HFFc6 (cell line): ENCODE measurements at regions not wholly inside any gene's neighbourhood (a gene's known extent, or its start where the extent isn't known, plus 50 kb on each side); places are given as distances from the start of the nearest gene placed in this dataset.

Experiments
- DNase-seq: peaks from one replicate; pipeline ENCODE4 v3.0.0-alpha.2; 2018
- H3K27ac Mint-ChIP-seq: 2 replicates; pipeline ENCODE4 v1.8.0; 2020; ENCODE audit warnings: mild to moderate bottlenecking, mixed read lengths
- H3K27me3 Mint-ChIP-seq: 2 replicates; pipeline ENCODE4 v1.8.0; 2021; ENCODE audit warnings: mild to moderate bottlenecking, moderate library complexity, mixed read lengths; ENCODE audit not compliant: insufficient read depth
- H3K36me3 Mint-ChIP-seq: 2 replicates; pipeline ENCODE4 v1.8.0; 2021; ENCODE audit warnings: low read depth, mixed read lengths
- H3K4me1 Mint-ChIP-seq: 2 replicates; pipeline ENCODE4 v1.8.0; 2020; ENCODE audit warnings: low read depth, mixed read lengths
- H3K4me3 Mint-ChIP-seq: 2 replicates; pipeline ENCODE4 v1.8.0; 2020; ENCODE audit warnings: mild to moderate bottlenecking, moderate library complexity, mixed read lengths
- H3K9me3 Mint-ChIP-seq: 2 replicates; pipeline ENCODE4 v1.8.0; 2020; ENCODE audit warnings: mild to moderate bottlenecking, mixed read lengths
- CTCF ChIP-seq: fragments of 200-600 bp; sonication (generic); IDR thresholded peaks from 2 replicates; pipeline ENCODE4 v1.5.0; 2021; ENCODE audit warnings: antibody characterized with exemption, mild to moderate bottlenecking

GRCh38 chr6:11330413-11330760 lies 97.9 kb upstream of the NEDD9 start:
- TF ChIP-seq CTCF = no peak
- H3K4me3 Mint-ChIP-seq = no peak overlapping the region
- H3K27me3 Mint-ChIP-seq = no peaks in the 10 kb centered on the region
- DNase-seq = no peak
- H3K27ac Mint-ChIP-seq = no peak overlapping the region
- H3K9me3 Mint-ChIP-seq = no peaks in the 10 kb centered on the region
- H3K4me1 Mint-ChIP-seq = peaks cover 22% of the 10 kb centered on the region
- H3K36me3 Mint-ChIP-seq = no peaks in the 10 kb centered on the region

GRCh38 chr6:11329726-11330412 lies 97.4 kb upstream of the NEDD9 start:
- Mint-ChIP-seq H3K36me3 (no peaks in the 10 kb centered on the region), H3K4me3 (no peak overlapping the region), H3K4me1 (peaks cover 22% of the 10 kb centered on the region), H3K9me3 (no peaks in the 10 kb centered on the region), H3K27ac (no peak overlapping the region), H3K27me3 (no peaks in the 10 kb centered on the region)
- DNase-seq = no peak
- no peak for TF ChIP-seq CTCF

GRCh38 chr6:11328613-11329247 lies 96.3 kb upstream of the NEDD9 start:
- TF ChIP-seq CTCF = 0 out of 2 replicates have a peak, but pooled peaks have one; percentile 11
- Mint-ChIP-seq H3K9me3 (no peaks in the 10 kb centered on the region), H3K4me3 (peak overlapping the region; percentile 30), H3K4me1 (peaks cover 22% of the 10 kb centered on the region), H3K36me3 (no peaks in the 10 kb centered on the region), H3K27me3 (no peaks in the 10 kb centered on the region), H3K27ac (peak overlapping the region; percentile 85)
- DNase-seq = peak; percentile 80

GRCh38 chr6:11327961-11328360 lies 95.5 kb upstream of the NEDD9 start:
- Mint-ChIP-seq H3K36me3 (no peaks in the 10 kb centered on the region), H3K27ac (peak overlapping the region; percentile 85), H3K4me3 (no peak overlapping the region), H3K9me3 (no peaks in the 10 kb centered on the region), H3K27me3 (no peaks in the 10 kb centered on the region), H3K4me1 (peaks cover 22% of the 10 kb centered on the region)
- DNase-seq = no peak
- no peak for TF ChIP-seq CTCF

- Mint-ChIP-seq H3K4me1 (peaks cover 33% of the 10 kb centered on the region), H3K27me3 (no peaks in the 10 kb centered on the region), H3K9me3 (no peaks in the 10 kb centered on the region), H3K27ac (no peak overlapping the region), H3K4me3 (no peak overlapping the region), H3K36me3 (no peaks in the 10 kb centered on the region)
- DNase-seq = no peak
- TF ChIP-seq CTCF = no peak
Measured at GRCh38 chr6:11326116-11326515, 93.6 kb upstream of the NEDD9 start.
